Breast epithelium (tissue), 3 donors: ENCODE measurements at regions not wholly inside any gene's neighbourhood (a gene's known extent, or its start where the extent isn't known, plus 50 kb on each side); places are given as distances from the start of the nearest gene placed in this dataset.

Experiments
- CTCF ChIP-seq, 3 donors: fragments of 450-650 bp; IDR thresholded peaks; one replicate each; pipeline ENCODE4 v1.5.1; 2016 to 2017; ENCODE audit warnings: antibody characterized with exemption in 3 of 3, mild to moderate bottlenecking in 3 of 3, moderate library complexity in 3 of 3
- POLR2AphosphoS5 ChIP-seq, 3 donors: sonication (generic); formaldehyde crosslinking; IDR thresholded peaks; one replicate each; pipeline ENCODE4 v1.6.1; 2017; ENCODE audit warnings: antibody characterized with exemption in 3 of 3

- no peak for TF ChIP-seq CTCF (IDR thresholded peaks at IDR 0.05)
- no peak for TF ChIP-seq POLR2AphosphoS5 (IDR thresholded peaks at IDR 0.05)
These were observed 494.7 kb downstream of the CCSER2 start for GRCh38 chr10:84822931-84823630.
